H7 (cell line): ENCODE measurements at regions not wholly inside any gene's neighbourhood (a gene's known extent, or its start where the extent isn't known, plus 50 kb on each side); places are given as distances from the start of the nearest gene placed in this dataset.
"Not testable (repeated sequence)": the region's sequence is repeated elsewhere in the genome, so short reads cannot be mapped to it uniquely, and the experiment has no call there.

Experiments
- DNase-seq: peaks from one replicate; pipeline ENCODE4 v3.0.0; 2012
- H3K27me3 ChIP-seq: 2 replicates; pipeline ENCODE4 v1.6.0; 2011; ENCODE audit warnings: mild to moderate bottlenecking, low read length; ENCODE audit not compliant: control insufficient read depth, insufficient read depth
- H3K36me3 ChIP-seq: replicated peaks from 2 replicates; pipeline ENCODE4 v1.5.1; 2011; ENCODE audit warnings: low read length; ENCODE audit not compliant: control insufficient read depth, insufficient read depth
- H3K4me3 ChIP-seq: 2 replicates; pipeline ENCODE4 v1.5.1; 2011; ENCODE audit warnings: low read depth, mild to moderate bottlenecking, control low read depth, low read length, moderate library complexity; ENCODE audit not compliant: insufficient read depth

- Histone ChIP-seq H3K27me3 (no peaks in the 10 kb centered on the region), H3K4me3 (no peak overlapping the region), H3K36me3 (no peaks in the 10 kb centered on the region)
- no peak for DNase-seq
Measured at GRCh38 chr1:116841569-116842344, 68.0 kb upstream of the PTGFRN start.

GRCh38 chr1:116842654-116843053 lies 67.1 kb upstream of the PTGFRN start:
- no peak for DNase-seq
- Histone ChIP-seq H3K27me3 (no peaks in the 10 kb centered on the region), H3K36me3 (no peaks in the 10 kb centered on the region), H3K4me3 (no peak overlapping the region)

- H3K27me3 ChIP-seq: no peaks in the 10 kb centered on the region
- no peak overlapping the region for H3K4me3 ChIP-seq
- no peak for DNase-seq
- H3K36me3 ChIP-seq: no peaks in the 10 kb centered on the region
Measured at GRCh38 chr1:116844775-116845174, 64.9 kb upstream of the PTGFRN start.

- DNase-seq: no peak
- no peaks in the 10 kb centered on the region for H3K36me3 ChIP-seq
- no peak overlapping the region for H3K4me3 ChIP-seq
- H3K27me3 ChIP-seq: no peaks in the 10 kb centered on the region
Measured at GRCh38 chr1:116847190-116847589, 62.5 kb upstream of the PTGFRN start.

- H3K36me3 ChIP-seq: no peaks in the 10 kb centered on the region
- no peak overlapping the region for H3K4me3 ChIP-seq
- DNase-seq: no peak
- no peaks in the 10 kb centered on the region for H3K27me3 ChIP-seq
Measured at GRCh38 chr1:116847688-116848531, 61.8 kb upstream of the PTGFRN start.

- H3K4me3 ChIP-seq: no peak overlapping the region
- no peaks in the 10 kb centered on the region for H3K27me3 ChIP-seq
- no peaks in the 10 kb centered on the region for H3K36me3 ChIP-seq
- DNase-seq: no peak
Measured at GRCh38 chr1:116850436-116850835, 59.3 kb upstream of the PTGFRN start.

GRCh38 chr1:116851189-116851588 lies 58.5 kb upstream of the PTGFRN start:
- not testable (repeated sequence) for H3K36me3 ChIP-seq

GRCh38 chr1:116851846-116852245 lies 57.9 kb upstream of the PTGFRN start:
- Histone ChIP-seq H3K4me3 (no peak overlapping the region), H3K27me3 (no peaks in the 10 kb centered on the region), H3K36me3 (no peaks in the 10 kb centered on the region)
- no peak for DNase-seq

More at GRCh38 chr1:116851189-116851588, 58.5 kb upstream of the PTGFRN start:
- H3K4me3 ChIP-seq, H3K27me3 ChIP-seq, DNase-seq: not testable (repeated sequence)

- H3K36me3 ChIP-seq: no peaks in the 10 kb centered on the region
- no peak overlapping the region for H3K4me3 ChIP-seq
- H3K27me3 ChIP-seq: no peaks in the 10 kb centered on the region
- DNase-seq: no peak
Measured at GRCh38 chr1:116852367-116852766, 57.3 kb upstream of the PTGFRN start.

GRCh38 chr1:116852910-116853309 lies 56.8 kb upstream of the PTGFRN start:
- no peaks in the 10 kb centered on the region for H3K36me3 ChIP-seq
- no peak for DNase-seq
- no peaks in the 10 kb centered on the region for H3K27me3 ChIP-seq
- no peak overlapping the region for H3K4me3 ChIP-seq

GRCh38 chr1:116853680-116854402 lies 55.9 kb upstream of the PTGFRN start:
- Histone ChIP-seq H3K27me3 (no peaks in the 10 kb centered on the region), H3K36me3 (no peaks in the 10 kb centered on the region), H3K4me3 (no peak overlapping the region)
- peak; percentile 54 for DNase-seq

- no peak for DNase-seq
- Histone ChIP-seq H3K4me3 (no peak overlapping the region), H3K27me3 (no peaks in the 10 kb centered on the region), H3K36me3 (no peaks in the 10 kb centered on the region)
Measured at GRCh38 chr1:116854403-116854690, 55.4 kb upstream of the PTGFRN start.

- H3K27me3 ChIP-seq: no peaks in the 10 kb centered on the region
- peak; percentile 37 for DNase-seq
- H3K36me3 ChIP-seq: no peaks in the 10 kb centered on the region
- H3K4me3 ChIP-seq: no peak overlapping the region
Measured at GRCh38 chr1:116854716-116855115, 55.0 kb upstream of the PTGFRN start.

- Histone ChIP-seq H3K36me3 (no peaks in the 10 kb centered on the region), H3K4me3 (no peak overlapping the region), H3K27me3 (no peaks in the 10 kb centered on the region)
- no peak for DNase-seq
Measured at GRCh38 chr1:116855191-116855619, 54.5 kb upstream of the PTGFRN start.

GRCh38 chr1:116855773-116856201 lies 53.9 kb upstream of the PTGFRN start:
- Histone ChIP-seq H3K27me3 (no peaks in the 10 kb centered on the region), H3K4me3 (no peak overlapping the region), H3K36me3 (no peaks in the 10 kb centered on the region)
- no peak for DNase-seq
